GM06990 (cell line): ENCODE measurements at regions not wholly inside any gene's neighbourhood (a gene's known extent, or its start where the extent isn't known, plus 50 kb on each side); places are given as distances from the start of the nearest gene placed in this dataset.
A peak's percentile ranks its signal among the peaks of the same experiment; 100 is the strongest.

Source experiments
- DNase-seq: peaks from one replicate; pipeline ENCODE4 v3.0.0-alpha.2; 2011; ENCODE audit not compliant: insufficient read length; ENCODE audit errors: extremely low read depth
- H3K27me3 ChIP-seq: replicated peaks from 2 replicates; pipeline ENCODE4 v1.6.0; 2011; ENCODE audit warnings: low read length; ENCODE audit not compliant: control insufficient read depth, insufficient read depth
- H3K36me3 ChIP-seq: 2 replicates; pipeline ENCODE4 v1.5.1; 2011; ENCODE audit warnings: low read length; ENCODE audit not compliant: control insufficient read depth, insufficient read depth
- H3K4me3 ChIP-seq: replicated peaks from 2 replicates; pipeline ENCODE4 v1.5.1; 2011; ENCODE audit warnings: low read depth, mild to moderate bottlenecking, control low read depth, low read length
- TF ChIP-seq, protein P1 (sequence below): IDR thresholded peaks from 2 replicates; pipeline ENCODE4 v1.5.1; 2011; ENCODE audit warnings: low read length, control low read depth, mild to moderate bottlenecking, inconsistent platforms; ENCODE audit not compliant: insufficient read depth, poor library complexity, severe bottlenecking

DNA sequence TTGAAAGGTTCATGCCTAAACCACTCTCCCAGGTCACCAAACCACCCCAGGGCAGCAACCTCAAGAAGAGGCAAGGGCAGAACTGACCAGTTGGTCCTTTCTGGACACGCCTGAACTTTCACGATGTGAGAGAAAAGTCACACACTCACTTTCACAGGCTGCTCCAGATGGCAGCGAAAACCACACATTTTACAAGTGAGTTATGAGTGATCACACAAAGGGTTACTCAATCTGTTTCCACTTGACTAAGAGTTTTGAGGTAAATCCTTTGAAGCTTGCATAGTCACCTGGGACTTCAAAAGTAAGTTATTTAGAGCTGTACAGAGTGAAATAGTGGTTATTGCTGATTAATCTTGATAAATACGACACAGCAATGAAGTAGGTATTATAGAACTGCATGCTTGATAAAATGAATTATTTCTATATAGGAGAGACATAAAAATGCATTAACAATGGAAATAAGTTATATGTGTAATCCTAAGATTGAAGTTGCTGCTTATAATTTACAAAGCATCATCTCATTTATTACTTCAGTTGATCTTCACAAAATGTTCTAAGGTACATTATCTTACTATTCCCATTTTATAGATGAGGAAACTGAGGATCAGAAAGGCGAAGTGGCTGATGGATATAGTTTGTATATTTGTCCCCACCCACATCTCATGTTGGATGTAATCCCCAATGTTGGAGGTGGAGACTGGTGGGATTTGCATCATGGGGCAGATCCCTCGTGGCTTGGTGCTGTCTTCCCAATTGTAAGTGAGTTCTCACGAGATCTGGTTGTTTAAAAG lies 103.0 kb upstream of the KLF3 start:
- no peaks in the 10 kb centered on the region for H3K36me3 ChIP-seq
- DNase-seq: peak; percentile 57
- no peaks in the 10 kb centered on the region; the same call in 1 of the 2 replicates for H3K27me3 ChIP-seq
- H3K4me3 ChIP-seq: no peak overlapping the region
- TF ChIP-seq, protein P1, sequence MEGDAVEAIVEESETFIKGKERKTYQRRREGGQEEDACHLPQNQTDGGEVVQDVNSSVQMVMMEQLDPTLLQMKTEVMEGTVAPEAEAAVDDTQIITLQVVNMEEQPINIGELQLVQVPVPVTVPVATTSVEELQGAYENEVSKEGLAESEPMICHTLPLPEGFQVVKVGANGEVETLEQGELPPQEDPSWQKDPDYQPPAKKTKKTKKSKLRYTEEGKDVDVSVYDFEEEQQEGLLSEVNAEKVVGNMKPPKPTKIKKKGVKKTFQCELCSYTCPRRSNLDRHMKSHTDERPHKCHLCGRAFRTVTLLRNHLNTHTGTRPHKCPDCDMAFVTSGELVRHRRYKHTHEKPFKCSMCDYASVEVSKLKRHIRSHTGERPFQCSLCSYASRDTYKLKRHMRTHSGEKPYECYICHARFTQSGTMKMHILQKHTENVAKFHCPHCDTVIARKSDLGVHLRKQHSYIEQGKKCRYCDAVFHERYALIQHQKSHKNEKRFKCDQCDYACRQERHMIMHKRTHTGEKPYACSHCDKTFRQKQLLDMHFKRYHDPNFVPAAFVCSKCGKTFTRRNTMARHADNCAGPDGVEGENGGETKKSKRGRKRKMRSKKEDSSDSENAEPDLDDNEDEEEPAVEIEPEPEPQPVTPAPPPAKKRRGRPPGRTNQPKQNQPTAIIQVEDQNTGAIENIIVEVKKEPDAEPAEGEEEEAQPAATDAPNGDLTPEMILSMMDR: no peak

DNA sequence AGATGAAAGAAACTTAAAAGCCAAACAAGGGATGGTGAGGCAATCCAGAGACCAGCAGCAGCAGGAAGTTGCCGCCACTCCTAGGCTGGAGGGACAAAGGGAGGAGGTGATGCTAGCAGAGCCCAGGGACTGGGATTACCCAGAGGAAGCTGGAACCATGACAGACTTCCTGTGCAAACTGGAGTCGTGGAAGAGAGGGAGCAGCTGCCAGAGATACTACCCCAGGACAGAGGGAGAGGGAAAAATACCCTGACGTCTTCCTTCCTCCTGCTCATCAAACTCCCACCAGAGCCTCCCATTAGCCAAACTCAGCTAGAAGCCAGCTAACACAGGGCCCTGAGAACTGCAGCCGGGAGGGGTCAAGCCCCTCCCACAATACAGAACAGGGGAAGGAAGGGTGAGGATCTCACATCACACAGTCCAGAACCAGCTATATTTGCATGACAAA lies 101.2 kb upstream of the KLF3 start:
- Histone ChIP-seq H3K4me3 (no peak overlapping the region), H3K27me3 (no peaks in the 10 kb centered on the region; the same call in 1 of the 2 replicates), H3K36me3 (no peaks in the 10 kb centered on the region)
- DNase-seq: no peak
- TF ChIP-seq, protein P1: no peak

DNA sequence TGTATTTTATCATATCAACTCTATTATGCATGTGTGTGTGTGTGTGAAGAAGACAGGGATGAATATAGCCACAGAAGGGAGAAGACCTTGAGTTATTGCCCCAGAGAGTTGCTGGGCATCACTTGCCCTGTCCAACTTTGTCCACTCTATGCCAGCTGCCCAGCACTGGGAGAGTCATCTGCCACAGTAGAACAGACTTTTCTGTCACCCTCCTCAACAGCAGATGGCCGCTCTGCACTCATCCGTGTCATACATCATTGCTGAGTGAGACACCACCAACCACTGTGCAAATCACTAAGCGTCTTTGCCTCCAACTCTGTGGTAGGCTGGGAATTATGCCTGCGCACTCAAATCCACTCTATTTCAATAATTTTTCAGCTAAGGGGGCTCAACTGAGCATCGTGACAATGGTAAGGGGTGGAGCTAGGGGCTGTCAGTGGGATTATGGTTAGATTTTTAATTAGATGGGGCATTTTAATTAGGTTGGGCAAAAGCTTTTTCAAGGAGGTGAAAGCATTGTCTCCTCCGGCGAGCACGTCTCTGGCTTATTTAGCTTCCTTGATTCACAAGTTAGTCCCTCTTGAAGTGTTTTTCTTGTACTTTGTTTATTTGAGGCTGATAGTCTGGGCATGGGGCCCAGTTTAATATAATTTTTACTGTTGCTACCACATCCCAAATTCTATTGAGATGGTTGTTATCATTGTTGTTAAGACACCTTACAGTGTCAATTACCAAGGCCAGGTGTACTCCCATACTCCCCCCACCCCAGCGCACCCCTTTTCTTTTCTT lies 100.1 kb upstream of the KLF3 start:
- Histone ChIP-seq H3K4me3 (no peak overlapping the region), H3K36me3 (no peaks in the 10 kb centered on the region), H3K27me3 (no peaks in the 10 kb centered on the region; the same call in none of the 2 replicates)
- TF ChIP-seq, protein P1: no peak
- no peak for DNase-seq

DNA sequence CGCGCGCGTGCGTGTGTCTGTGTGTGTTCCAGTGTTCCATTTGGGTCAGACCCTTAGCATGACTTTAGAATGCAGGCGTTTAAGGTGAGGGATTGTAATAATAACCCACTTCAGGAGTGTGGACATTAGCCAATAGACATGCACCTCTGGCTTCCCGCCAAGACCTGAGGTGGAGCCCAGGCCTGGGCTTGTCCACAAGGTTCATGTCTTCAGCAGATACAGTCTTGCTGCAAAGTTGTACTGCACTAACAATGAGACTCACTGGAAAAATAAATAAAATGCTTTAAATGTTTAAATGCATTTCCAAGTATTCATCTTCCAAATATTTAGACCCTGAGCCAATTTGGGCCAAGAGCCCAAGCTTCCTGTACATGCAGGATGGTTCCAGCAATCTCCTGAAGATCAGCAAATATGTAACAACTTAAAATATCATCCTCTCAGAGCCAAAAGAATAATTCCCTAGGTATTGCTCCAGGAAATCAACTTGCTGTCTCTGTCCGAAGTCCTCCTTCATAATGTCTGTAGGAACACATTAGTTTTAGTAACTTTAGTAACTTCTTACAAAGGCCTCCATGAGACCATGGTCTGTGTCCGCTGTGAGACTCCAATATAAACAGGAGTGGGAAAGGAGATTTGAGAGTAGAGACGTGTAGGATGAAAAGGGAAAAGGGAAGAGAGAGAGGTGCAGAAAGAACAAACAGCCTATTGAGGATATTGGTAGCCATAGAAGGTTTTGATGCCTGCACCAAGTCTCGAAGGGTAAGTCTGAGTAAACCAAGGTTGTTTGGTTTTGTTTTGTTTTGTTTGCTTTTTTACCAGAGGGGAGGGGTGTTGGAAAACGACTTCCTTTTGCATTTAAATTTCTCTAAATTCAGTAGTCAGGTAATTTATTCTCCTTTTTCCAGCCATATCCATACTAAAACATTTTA lies 98.5 kb upstream of the KLF3 start:
- H3K27me3 ChIP-seq: no peaks in the 10 kb centered on the region; the same call in none of the 2 replicates
- no peak overlapping the region for H3K4me3 ChIP-seq
- no peak for DNase-seq
- H3K36me3 ChIP-seq: no peaks in the 10 kb centered on the region
- TF ChIP-seq, protein P1: no peak

DNA sequence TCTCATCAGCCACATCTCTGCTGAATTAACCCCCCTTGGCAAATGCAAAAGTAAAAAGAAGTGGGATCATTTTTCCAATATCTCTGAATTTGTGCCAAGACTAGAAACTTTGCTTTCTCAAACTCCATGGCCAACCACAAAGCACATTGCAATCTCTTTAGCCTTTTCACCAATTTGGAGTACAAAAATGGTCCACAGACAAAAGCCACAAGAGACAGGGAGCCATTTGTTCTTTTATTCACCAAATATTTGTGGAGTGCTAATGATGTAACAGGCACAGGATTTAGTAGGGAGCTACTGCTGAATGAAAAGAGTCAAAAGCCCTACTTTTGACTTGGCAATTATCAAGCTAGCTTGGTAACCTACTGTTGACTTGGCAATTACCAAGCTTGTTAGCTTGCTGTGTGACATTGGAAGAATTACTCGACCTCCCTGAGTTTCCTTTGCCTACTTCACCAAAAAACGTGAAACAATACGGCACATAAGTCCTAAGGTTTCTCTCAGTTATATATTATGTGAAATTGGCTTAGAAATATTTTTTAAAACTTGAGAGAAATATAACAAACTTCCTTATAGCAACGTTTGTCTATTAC lies 97.1 kb upstream of the KLF3 start:
- TF ChIP-seq, protein P1: no peak
- Histone ChIP-seq H3K36me3 (no peaks in the 10 kb centered on the region), H3K4me3 (no peak overlapping the region), H3K27me3 (no peaks in the 10 kb centered on the region; the same call in none of the 2 replicates)
- DNase-seq: no peak
